ENCODE measurements at regions not wholly inside any gene's neighbourhood (a gene's known extent, or its start where the extent isn't known, plus 50 kb on each side); places are given as distances from the start of the nearest gene placed in this dataset.

DNA sequence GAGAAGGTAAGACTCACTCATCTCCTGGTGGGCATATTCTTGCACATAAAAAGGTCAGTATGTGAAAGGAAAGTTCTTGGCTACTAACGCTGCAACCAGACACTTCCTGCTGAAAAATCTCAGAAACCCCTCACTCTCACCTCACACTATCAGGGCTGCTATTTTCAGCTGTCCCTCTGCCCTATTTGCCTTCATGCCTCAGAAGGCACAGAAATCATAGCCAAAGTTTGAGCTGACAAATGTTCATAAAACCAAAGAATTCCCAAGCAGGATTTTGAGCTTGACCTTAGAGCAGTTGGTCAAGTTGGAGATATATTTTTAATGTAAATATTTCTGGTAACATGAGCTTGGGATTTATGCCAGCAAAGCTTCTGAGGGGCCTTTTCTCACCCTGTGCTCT lies 806.2 kb downstream of the MAFB start:
- Histone ChIP-seq H3K9me3 (ENCODE audit: control insufficient read depth, insufficient read depth, low read length) (no peaks in the 10 kb centered on the region), H3K36me3 (ENCODE audit: control insufficient read depth, low read length) (no peaks in the 10 kb centered on the region), H3F3A (ENCODE audit: control insufficient read depth, insufficient read depth) (no peaks in the 10 kb centered on the region), H3K4me2 (ENCODE audit: low read length) (no peak overlapping the region), H3K27ac (ENCODE audit: low read depth, low read length) (no peak overlapping the region), H3K4me1 (ENCODE audit: control insufficient read depth, low read length) (no peaks in the 10 kb centered on the region), H3K79me2 (ENCODE audit: control insufficient read depth, low read length) (no peaks in the 10 kb centered on the region), H3K9me2 (replicated peaks; ENCODE audit: control insufficient read depth, low read length) (no peaks in the 10 kb centered on the region), H3K4me3 (ENCODE audit: low read length) (no peak overlapping the region), H4K20me1 (ENCODE audit: control insufficient read depth, insufficient read depth, low read depth, low read length) (no peaks in the 10 kb centered on the region), H3K27me3 (ENCODE audit: control insufficient read depth, low read length) (no peaks in the 10 kb centered on the region)
- TF ChIP-seq EZH2phosphoT487 (IDR thresholded peaks at IDR 0.05; ENCODE audit: borderline replicate concordance, low read length): no peak
- TF ChIP-seq, protein P1, sequence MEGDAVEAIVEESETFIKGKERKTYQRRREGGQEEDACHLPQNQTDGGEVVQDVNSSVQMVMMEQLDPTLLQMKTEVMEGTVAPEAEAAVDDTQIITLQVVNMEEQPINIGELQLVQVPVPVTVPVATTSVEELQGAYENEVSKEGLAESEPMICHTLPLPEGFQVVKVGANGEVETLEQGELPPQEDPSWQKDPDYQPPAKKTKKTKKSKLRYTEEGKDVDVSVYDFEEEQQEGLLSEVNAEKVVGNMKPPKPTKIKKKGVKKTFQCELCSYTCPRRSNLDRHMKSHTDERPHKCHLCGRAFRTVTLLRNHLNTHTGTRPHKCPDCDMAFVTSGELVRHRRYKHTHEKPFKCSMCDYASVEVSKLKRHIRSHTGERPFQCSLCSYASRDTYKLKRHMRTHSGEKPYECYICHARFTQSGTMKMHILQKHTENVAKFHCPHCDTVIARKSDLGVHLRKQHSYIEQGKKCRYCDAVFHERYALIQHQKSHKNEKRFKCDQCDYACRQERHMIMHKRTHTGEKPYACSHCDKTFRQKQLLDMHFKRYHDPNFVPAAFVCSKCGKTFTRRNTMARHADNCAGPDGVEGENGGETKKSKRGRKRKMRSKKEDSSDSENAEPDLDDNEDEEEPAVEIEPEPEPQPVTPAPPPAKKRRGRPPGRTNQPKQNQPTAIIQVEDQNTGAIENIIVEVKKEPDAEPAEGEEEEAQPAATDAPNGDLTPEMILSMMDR (IDR thresholded peaks at IDR 0.05; ENCODE audit: low read depth, low read length, poor library complexity, severe bottlenecking): no peak

DNA sequence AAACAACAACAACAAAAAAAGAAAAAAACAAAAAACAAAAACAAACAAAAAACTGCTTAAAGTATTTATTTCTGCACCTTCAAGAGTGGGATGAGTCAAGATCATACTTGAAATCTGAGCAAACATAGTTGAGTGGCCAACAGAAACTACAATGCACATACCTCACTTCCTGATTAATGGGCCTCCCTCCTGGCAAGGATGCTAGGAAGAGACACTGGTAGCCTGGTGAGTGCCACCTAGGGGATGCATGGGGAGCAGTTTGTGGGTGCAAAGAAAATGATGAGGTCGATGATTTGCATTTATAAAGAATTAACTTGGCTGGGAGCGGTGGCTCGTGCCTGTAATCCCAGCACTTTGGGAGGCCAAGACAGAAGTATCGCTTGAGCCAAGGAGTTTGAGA lies 808.1 kb downstream of the MAFB start:
- Histone ChIP-seq H3K27me3 (ENCODE audit: control insufficient read depth, low read length) (no peaks in the 10 kb centered on the region), H3F3A (ENCODE audit: control insufficient read depth, insufficient read depth) (no peaks in the 10 kb centered on the region), H3K4me3 (ENCODE audit: low read length) (no peak overlapping the region), H3K79me2 (ENCODE audit: control insufficient read depth, low read length) (no peaks in the 10 kb centered on the region), H3K9me3 (ENCODE audit: control insufficient read depth, insufficient read depth, low read length) (no peaks in the 10 kb centered on the region), H3K9me2 (replicated peaks; ENCODE audit: control insufficient read depth, low read length) (no peaks in the 10 kb centered on the region), H4K20me1 (ENCODE audit: control insufficient read depth, insufficient read depth, low read depth, low read length) (no peaks in the 10 kb centered on the region), H3K27ac (ENCODE audit: low read depth, low read length) (no peak overlapping the region), H3K4me1 (ENCODE audit: control insufficient read depth, low read length) (no peaks in the 10 kb centered on the region), H3K4me2 (ENCODE audit: low read length) (no peak overlapping the region), H3K36me3 (ENCODE audit: control insufficient read depth, low read length) (no peaks in the 10 kb centered on the region)
- TF ChIP-seq EZH2phosphoT487 (IDR thresholded peaks at IDR 0.05; ENCODE audit: borderline replicate concordance, low read length): no peak
- TF ChIP-seq, protein P1 (IDR thresholded peaks at IDR 0.05; ENCODE audit: low read depth, low read length, poor library complexity, severe bottlenecking): peak; percentile 29

DNA sequence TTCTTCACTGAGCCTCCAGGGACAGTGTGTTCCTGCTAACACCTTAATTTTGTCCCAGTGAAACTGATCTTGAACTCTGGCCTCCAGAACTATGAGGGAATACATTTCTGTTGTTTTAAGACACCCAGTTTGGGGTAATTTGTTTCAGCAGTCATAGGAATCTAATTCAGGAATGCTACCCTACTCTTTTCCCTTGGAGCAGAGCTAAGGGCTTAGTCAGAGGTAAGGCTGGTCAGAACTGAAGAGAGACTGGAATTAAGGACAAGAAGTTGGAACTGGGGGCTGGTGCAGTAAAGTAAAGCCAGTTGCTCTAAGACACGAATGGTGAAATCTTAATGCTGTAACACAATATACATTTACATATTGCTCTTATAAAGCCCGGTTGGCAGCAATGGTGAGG lies 809.7 kb downstream of the MAFB start:
- no peaks in the 10 kb centered on the region for H4K20me1 ChIP-seq (ENCODE audit: control insufficient read depth, insufficient read depth, low read depth, low read length)
- H3K4me2 ChIP-seq (ENCODE audit: low read length): no peak overlapping the region
- H3F3A ChIP-seq (ENCODE audit: control insufficient read depth, insufficient read depth): no peaks in the 10 kb centered on the region
- no peaks in the 10 kb centered on the region for H3K79me2 ChIP-seq (ENCODE audit: control insufficient read depth, low read length)
- no peak for TF ChIP-seq EZH2phosphoT487 (IDR thresholded peaks at IDR 0.05; ENCODE audit: borderline replicate concordance, low read length)
- TF ChIP-seq, protein P1 (IDR thresholded peaks at IDR 0.05; ENCODE audit: low read depth, low read length, poor library complexity, severe bottlenecking): no peak
- H3K27me3 ChIP-seq (ENCODE audit: control insufficient read depth, low read length): no peaks in the 10 kb centered on the region
- H3K4me3 ChIP-seq (ENCODE audit: low read length): no peak overlapping the region
- H3K36me3 ChIP-seq (ENCODE audit: control insufficient read depth, low read length): no peaks in the 10 kb centered on the region
- no peaks in the 10 kb centered on the region for H3K9me2 ChIP-seq (replicated peaks; ENCODE audit: control insufficient read depth, low read length)
- no peak overlapping the region for H3K27ac ChIP-seq (ENCODE audit: low read depth, low read length)
- no peaks in the 10 kb centered on the region for H3K9me3 ChIP-seq (ENCODE audit: control insufficient read depth, insufficient read depth, low read length)
- H3K4me1 ChIP-seq (ENCODE audit: control insufficient read depth, low read length): no peaks in the 10 kb centered on the region

GRCh38 chr20:39878809-39879208 lies 810.2 kb downstream of the MAFB start:
- Histone ChIP-seq H3K27me3 (ENCODE audit: control insufficient read depth, low read length) (no peaks in the 10 kb centered on the region), H3K9me3 (ENCODE audit: control insufficient read depth, insufficient read depth, low read length) (no peaks in the 10 kb centered on the region), H4K20me1 (ENCODE audit: control insufficient read depth, insufficient read depth, low read depth, low read length) (no peaks in the 10 kb centered on the region), H3K36me3 (ENCODE audit: control insufficient read depth, low read length) (no peaks in the 10 kb centered on the region), H3K4me1 (ENCODE audit: control insufficient read depth, low read length) (no peaks in the 10 kb centered on the region), H3K4me2 (ENCODE audit: low read length) (no peak overlapping the region), H3K27ac (ENCODE audit: low read depth, low read length) (no peak overlapping the region), H3F3A (ENCODE audit: control insufficient read depth, insufficient read depth) (no peaks in the 10 kb centered on the region), H3K9me2 (replicated peaks; ENCODE audit: control insufficient read depth, low read length) (no peaks in the 10 kb centered on the region), H3K4me3 (ENCODE audit: low read length) (no peak overlapping the region), H3K79me2 (ENCODE audit: control insufficient read depth, low read length) (no peaks in the 10 kb centered on the region)
- TF ChIP-seq EZH2phosphoT487 (IDR thresholded peaks at IDR 0.05; ENCODE audit: borderline replicate concordance, low read length): no peak
- TF ChIP-seq, protein P1 (IDR thresholded peaks at IDR 0.05; ENCODE audit: low read depth, low read length, poor library complexity, severe bottlenecking): no peak

Measured in DOHH2 (cell line).